MV-4-11 (cell line): ENCODE measurements at regions not wholly inside any gene's neighbourhood (a gene's known extent, or its start where the extent isn't known, plus 50 kb on each side); places are given as distances from the start of the nearest gene placed in this dataset.
"Not testable (repeated sequence)": the region's sequence is repeated elsewhere in the genome, so short reads cannot be mapped to it uniquely, and the experiment has no call there.

Source experiments
- DNase-seq: peaks from one replicate; lab custom pipeline; 2025; lab: John Stamatoyannopoulos, UW

DNA sequence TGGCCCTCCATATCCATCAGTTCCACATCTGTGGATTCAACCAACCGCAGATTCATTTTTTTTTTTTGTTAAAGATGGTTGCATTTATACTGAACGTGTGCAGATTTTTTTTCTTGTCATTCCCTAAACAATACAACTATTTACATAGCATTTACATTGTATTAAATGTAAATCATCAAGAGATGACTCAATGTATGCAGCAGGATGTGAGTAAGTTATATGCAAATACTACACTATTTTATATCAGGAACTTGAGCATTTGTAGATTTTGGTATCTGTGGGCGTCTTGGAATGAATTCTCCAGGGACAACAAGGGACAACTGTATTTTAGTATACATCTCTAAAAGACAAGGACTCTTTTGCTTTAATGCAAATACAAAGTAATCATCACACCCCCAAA, 299.2 kb upstream of the ZNF608 start:
- no peak for DNase-seq

GRCh38 chr5:125046838-125047237, 300.4 kb upstream of the ZNF608 start:
- no peak for DNase-seq

DNA sequence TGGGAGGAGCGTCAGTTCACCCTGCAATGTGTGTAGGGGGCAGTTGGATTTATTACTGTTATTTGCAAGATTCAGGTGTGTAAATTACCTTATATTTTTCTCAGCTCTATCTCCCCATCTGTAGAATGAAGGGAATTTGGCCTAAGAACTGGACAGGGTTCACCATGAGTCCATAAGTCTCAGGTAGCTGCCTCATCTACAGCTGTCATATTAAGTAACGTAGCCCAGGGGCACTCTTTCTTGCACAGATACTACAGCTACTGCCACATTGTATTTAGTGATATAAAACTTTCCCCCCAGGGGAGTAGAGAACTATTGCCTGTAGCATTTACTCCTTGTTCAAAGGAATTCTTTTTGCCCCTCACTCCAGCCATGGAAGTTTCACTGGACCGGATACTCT, 301.4 kb upstream of the ZNF608 start:
- no peak for DNase-seq

DNA sequence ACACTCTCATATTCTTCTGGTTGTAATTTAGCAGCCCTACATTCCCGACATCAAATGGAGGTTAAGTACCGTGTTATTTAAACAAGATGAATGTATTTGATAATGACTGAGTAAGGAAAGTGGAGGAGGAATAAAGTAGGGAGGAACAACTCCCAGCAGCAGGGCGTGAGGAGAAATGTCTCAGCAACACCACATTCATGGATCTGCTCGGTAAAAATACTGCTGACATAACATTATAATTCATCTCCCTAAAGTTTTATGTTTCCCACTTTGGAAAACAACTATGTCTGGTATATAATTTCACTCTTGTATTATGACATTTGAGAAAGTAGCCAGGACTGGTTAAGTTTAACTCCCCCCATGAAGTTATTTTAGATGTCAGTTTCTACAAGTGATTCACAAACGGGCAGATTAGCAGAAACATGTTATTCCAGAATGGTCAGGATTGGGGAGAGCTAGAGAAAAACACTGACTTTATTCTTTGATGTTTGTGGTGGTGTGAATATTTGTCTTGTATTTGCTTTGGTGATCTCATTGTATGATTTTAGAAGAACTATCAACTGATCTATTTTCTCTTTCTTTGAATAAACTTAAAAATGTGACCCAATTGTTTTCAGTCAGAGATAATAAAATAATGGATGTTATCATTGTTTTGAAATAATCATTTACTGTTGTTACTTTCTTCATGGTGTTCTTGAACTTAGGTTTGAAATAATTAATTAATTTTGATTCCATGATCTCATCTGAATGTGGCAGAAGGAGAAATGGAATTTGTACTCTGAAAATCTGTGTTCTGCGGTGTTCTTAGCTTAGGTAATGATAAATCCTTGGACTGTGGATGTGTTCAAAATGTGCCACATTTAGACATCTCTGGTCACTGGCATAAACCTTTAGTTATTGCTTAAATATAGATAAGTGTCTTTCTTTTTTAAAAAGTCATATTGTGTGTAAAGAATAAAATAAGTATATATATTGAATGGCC, 303.6 kb upstream of the ZNF608 start:
- DNase-seq: no peak

DNA sequence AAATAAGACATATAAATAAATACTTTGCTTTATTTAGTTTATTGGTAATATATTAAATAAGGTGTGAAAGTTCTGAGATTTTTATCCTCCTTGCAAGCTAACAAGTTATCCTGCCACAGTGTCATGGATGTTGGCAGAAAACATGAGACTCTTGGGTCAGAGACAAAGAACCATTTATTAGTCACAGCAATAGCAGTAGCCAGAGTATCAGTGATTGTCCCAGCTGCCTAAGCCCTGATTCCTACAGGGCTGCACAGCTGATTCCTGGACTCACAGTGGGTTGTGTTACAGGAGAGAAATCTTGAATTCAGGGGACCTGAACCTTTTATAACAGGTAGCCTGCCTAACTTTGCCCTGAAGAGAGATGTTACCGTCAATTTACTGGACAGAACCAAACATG, 304.5 kb upstream of the ZNF608 start:
- DNase-seq: no peak

GRCh38 chr5:125052584-125052983, 306.1 kb upstream of the ZNF608 start:
- no peak for DNase-seq

GRCh38 chr5:125053179-125053578, 306.7 kb upstream of the ZNF608 start:
- no peak for DNase-seq

GRCh38 chr5:125054146-125054545, 307.7 kb upstream of the ZNF608 start:
- no peak for DNase-seq

GRCh38 chr5:125056671-125057485, 310.4 kb upstream of the ZNF608 start:
- no peak for DNase-seq

DNA sequence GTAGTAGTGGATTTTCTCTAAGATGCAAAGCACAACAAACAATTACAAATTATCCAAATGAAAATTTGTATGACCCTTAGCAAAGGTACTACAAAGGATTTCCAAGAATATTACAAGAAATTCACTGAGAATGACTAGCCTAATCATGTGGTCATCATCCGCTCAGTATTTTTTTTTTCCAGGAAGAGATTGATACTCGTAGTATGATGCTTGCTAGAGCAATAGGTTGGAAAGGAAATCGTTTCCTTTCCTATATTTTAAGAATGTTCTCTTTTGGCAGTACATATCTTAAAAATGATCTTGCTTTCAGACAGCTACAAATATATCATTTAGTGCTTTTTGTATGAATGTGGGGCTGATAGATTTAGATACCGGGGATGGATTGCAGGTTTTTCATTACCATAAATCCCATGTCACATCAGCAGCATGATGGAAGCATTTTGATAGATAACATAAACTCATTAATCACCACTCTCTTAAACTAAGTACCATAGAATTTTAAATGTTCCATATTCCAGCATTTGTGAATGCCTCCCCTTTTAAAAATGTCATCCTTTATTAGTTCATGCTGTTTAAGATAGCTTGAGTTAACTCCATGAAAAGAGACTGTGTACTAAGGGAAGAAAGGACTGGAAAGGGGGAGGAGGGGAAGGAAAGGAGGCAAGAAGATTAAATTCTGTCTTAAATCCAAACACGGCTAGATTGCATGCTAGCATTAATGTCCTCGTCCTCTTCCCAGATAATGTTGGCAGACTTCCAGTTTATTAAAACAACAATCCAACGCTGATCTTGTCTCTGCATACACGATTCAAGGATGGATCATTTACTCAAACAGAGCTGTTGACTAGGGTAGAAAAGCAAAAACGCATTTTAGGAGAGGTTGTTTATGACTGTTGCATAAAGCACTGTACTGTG, 311.7 kb upstream of the ZNF608 start:
- no peak for DNase-seq

- no peak for DNase-seq
Measured at GRCh38 chr5:125059255-125060002, 313.0 kb upstream of the ZNF608 start.

DNA sequence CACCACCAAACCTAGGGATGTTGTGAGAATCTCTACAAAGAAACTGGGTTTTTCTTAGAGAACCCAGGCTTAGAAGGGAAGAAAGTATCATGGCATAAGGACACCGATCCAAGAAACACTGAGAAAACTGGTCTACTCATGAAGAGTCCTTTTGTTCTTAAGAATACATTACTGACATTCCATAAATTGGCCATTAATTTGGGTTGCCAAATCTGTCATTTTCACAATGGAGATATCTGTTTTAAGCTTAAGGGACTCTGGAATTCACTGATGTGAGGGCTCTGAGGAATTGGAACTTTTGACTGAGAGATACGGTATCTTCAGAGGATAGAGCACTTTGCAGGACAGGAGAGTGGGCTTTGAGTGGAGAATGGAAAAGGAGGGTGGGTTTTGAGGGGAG, 315.3 kb upstream of the ZNF608 start:
- DNase-seq: no peak

GRCh38 chr5:125064621-125065438, 318.4 kb upstream of the ZNF608 start:
- no peak for DNase-seq

DNA sequence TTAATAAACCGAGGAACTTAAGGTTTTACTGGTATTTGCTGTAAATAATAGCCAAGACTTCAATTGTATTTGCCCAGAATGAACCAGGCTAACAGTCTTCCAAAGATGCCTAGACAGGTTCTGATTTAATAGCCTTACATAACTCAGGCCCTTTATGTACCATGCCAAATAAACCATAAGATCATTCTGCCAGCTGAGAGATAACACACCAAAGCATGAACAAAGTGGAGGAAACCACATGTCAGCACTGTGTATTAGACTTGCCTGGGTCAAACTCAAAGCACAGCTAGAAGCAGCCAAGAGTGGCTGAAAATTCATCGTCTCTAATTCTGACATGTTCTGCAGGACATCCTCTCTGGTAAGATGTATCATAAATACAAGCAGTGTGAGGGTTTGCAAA, 319.3 kb upstream of the ZNF608 start:
- DNase-seq: no peak

GRCh38 chr5:125070961-125071360, 324.5 kb upstream of the ZNF608 start:
- DNase-seq: no peak

GRCh38 chr5:125073090-125073489, 326.7 kb upstream of the ZNF608 start:
- no peak for DNase-seq

- DNase-seq: no peak
Measured at GRCh38 chr5:125075567-125075966, 329.1 kb upstream of the ZNF608 start.

- not testable (repeated sequence) for DNase-seq
Measured at GRCh38 chr5:125079028-125079427, 332.6 kb upstream of the ZNF608 start.

DNA sequence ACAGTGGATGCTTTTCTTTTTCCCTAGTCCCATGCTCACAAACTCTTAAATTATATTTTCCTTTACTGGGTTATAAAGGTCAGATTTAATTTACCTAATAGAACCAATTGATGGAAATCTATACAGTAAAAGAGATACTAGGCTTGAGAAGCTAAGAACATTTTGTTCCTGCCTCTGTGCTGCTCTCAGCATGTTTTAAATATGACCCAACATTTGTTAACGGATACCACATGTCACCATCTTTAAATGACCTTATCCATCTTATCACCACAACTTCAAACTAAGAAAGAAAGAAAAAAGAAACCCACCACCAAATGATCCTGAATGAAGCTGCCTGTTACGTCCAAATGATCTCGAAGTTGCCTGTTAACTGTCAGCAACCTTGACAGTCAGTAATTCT, 334.7 kb upstream of the ZNF608 start:
- DNase-seq: no peak

GRCh38 chr5:125083981-125084380, 337.5 kb upstream of the ZNF608 start:
- DNase-seq: no peak
